Peyer's patch (tissue), 4 donors: ENCODE measurements at regions not wholly inside any gene's neighbourhood (a gene's known extent, or its start where the extent isn't known, plus 50 kb on each side); places are given as distances from the start of the nearest gene placed in this dataset.
"Not testable (repeated sequence)": the region's sequence is repeated elsewhere in the genome, so short reads cannot be mapped to it uniquely, and the experiment has no call there.

Experiments used
- DNase-seq, 3 donors: peaks; one replicate each; pipeline ENCODE4 v3.0.0-alpha.2; 2017 to 2019
- H3K27ac ChIP-seq, 4 donors: fragments of 200-600 bp; sonication (generic); one replicate each; pipeline ENCODE4 v1.5.1; 2016 to 2019
- H3K27me3 ChIP-seq, 2 donors: fragments of 200-600 bp; sonication (generic); one replicate each; pipeline ENCODE4 v1.5.1; 2019
- H3K36me3 ChIP-seq, 3 donors: fragments of 200-600 bp; sonication (generic); one replicate each; pipeline ENCODE4 v1.5.1; 2016 to 2019
- H3K4me1 ChIP-seq, 4 donors: fragments of 200-600 bp; sonication (generic); one replicate each; pipeline ENCODE4 v1.5.1; 2016 to 2019
- H3K4me3 ChIP-seq, 4 donors: fragments of 200-600 bp; sonication (generic); 1 replicate in 3 of 4; 2 replicates in 1 of 4; pipeline ENCODE4 v1.5.1; 2016 to 2019; ENCODE audit warnings: mild to moderate bottlenecking in 1 of 4
- H3K9me3 ChIP-seq, 4 donors: fragments of 200-600 bp; sonication (generic); one replicate each; pipeline ENCODE4 v1.5.1; 2016 to 2019; ENCODE audit warnings: mild to moderate bottlenecking in 1 of 4
- CTCF ChIP-seq, 6 experiments: fragments of 450-650 bp in 4 of 6; fragments of 200-600 bp in 2 of 6; sonication (generic) in 1 of 6; IDR thresholded peaks; one replicate each; pipeline ENCODE4 v1.5.1; 2017 to 2019; ENCODE audit warnings: antibody characterized with exemption in 6 of 6, mild to moderate bottlenecking in 3 of 6, moderate library complexity in 1 of 6
- POLR2A ChIP-seq, 2 donors: fragments of 450-650 bp; IDR thresholded peaks; one replicate each; pipeline ENCODE4 v1.5.1; 2017; ENCODE audit warnings: antibody characterized with exemption in 2 of 2, mild to moderate bottlenecking in 2 of 2, moderate library complexity in 2 of 2

- no peak overlapping the region for H3K27ac ChIP-seq
- H3K9me3 ChIP-seq = no peaks in the 10 kb centered on the region
- no peaks in the 10 kb centered on the region for H3K36me3 ChIP-seq
- TF ChIP-seq POLR2A (IDR thresholded peaks at IDR 0.05) (no peak), CTCF (IDR thresholded peaks at IDR 0.05) (no peak)
- no peaks in the 10 kb centered on the region for H3K4me1 ChIP-seq
- H3K27me3 ChIP-seq = no peaks in the 10 kb centered on the region
- DNase-seq = no peak
- no peak overlapping the region for H3K4me3 ChIP-seq
Measured at GRCh38 chr2:54038835-54039234, 68.0 kb upstream of the PSME4 start.

- not testable (repeated sequence) for H3K27ac ChIP-seq, H3K9me3 ChIP-seq, H3K4me1 ChIP-seq, H3K4me3 ChIP-seq, H3K36me3 ChIP-seq, DNase-seq, H3K27me3 ChIP-seq
Measured at GRCh38 chr2:54031288-54031687, 60.5 kb upstream of the PSME4 start.

- Histone ChIP-seq H3K27ac (no peak overlapping the region), H3K9me3 (no peaks in the 10 kb centered on the region), H3K27me3 (no peaks in the 10 kb centered on the region), H3K4me3 (no peak overlapping the region), H3K36me3 (no peaks in the 10 kb centered on the region), H3K4me1 (no peaks in the 10 kb centered on the region)
- TF ChIP-seq POLR2A (IDR thresholded peaks at IDR 0.05) (no peak), CTCF (IDR thresholded peaks at IDR 0.05) (no peak)
- no peak for DNase-seq
Measured at GRCh38 chr2:54030806-54031205, 60.0 kb upstream of the PSME4 start.

- no peaks in the 10 kb centered on the region for H3K36me3 ChIP-seq
- no peak for DNase-seq
- no peak overlapping the region for H3K27ac ChIP-seq
- H3K4me1 ChIP-seq = no peaks in the 10 kb centered on the region
- no peaks in the 10 kb centered on the region for H3K9me3 ChIP-seq
- TF ChIP-seq POLR2A (IDR thresholded peaks at IDR 0.05) (no peak), CTCF (IDR thresholded peaks at IDR 0.05) (no peak)
- no peak overlapping the region for H3K4me3 ChIP-seq
- no peaks in the 10 kb centered on the region for H3K27me3 ChIP-seq
Measured at GRCh38 chr2:54030396-54030741, 59.6 kb upstream of the PSME4 start.

- no peaks in the 10 kb centered on the region for H3K27me3 ChIP-seq
- H3K9me3 ChIP-seq = no peaks in the 10 kb centered on the region
- TF ChIP-seq POLR2A (IDR thresholded peaks at IDR 0.05) (no peak), CTCF (IDR thresholded peaks at IDR 0.05) (no peak)
- no peaks in the 10 kb centered on the region for H3K36me3 ChIP-seq
- no peak overlapping the region for H3K4me3 ChIP-seq
- H3K27ac ChIP-seq = no peak overlapping the region
- DNase-seq = no peak
- H3K4me1 ChIP-seq = no peaks in the 10 kb centered on the region
Measured at GRCh38 chr2:54029721-54030395, 59.1 kb upstream of the PSME4 start.

GRCh38 chr2:54025463-54026075, 54.8 kb upstream of the PSME4 start:
- not testable (repeated sequence) for H3K27ac ChIP-seq, H3K36me3 ChIP-seq, DNase-seq, H3K27me3 ChIP-seq, H3K4me1 ChIP-seq, H3K9me3 ChIP-seq, H3K4me3 ChIP-seq

- TF ChIP-seq CTCF (IDR thresholded peaks at IDR 0.05) = no peak
- TF ChIP-seq POLR2A (IDR thresholded peaks at IDR 0.05) = no peak
Measured at GRCh38 chr2:54024576-54024975, 53.8 kb upstream of the PSME4 start.

More at GRCh38 chr2:54024576-54024975, 53.8 kb upstream of the PSME4 start:
- Histone ChIP-seq H3K4me1 (no peaks in the 10 kb centered on the region), H3K4me3 (no peak overlapping the region), H3K27ac (no peak overlapping the region), H3K36me3 (no peaks in the 10 kb centered on the region), H3K27me3 (no peaks in the 10 kb centered on the region), H3K9me3 (peaks cover 0 to 5% (median 2%) of the 10 kb centered on the region in 4 donors)
- no peak for DNase-seq
